HG02938 (cell line): ENCODE measurements at regions not wholly inside any gene's neighbourhood (a gene's known extent, or its start where the extent isn't known, plus 50 kb on each side); places are given as distances from the start of the nearest gene placed in this dataset.

ENCODE experiments used
- ATAC-seq: cut with Tn5 transposase; IDR thresholded peaks from one replicate; pipeline ENCODE4 v1.9.1; 2021; ENCODE audit warnings: mild to moderate bottlenecking, moderate library complexity; ENCODE audit not compliant: unreplicated experiment

DNA sequence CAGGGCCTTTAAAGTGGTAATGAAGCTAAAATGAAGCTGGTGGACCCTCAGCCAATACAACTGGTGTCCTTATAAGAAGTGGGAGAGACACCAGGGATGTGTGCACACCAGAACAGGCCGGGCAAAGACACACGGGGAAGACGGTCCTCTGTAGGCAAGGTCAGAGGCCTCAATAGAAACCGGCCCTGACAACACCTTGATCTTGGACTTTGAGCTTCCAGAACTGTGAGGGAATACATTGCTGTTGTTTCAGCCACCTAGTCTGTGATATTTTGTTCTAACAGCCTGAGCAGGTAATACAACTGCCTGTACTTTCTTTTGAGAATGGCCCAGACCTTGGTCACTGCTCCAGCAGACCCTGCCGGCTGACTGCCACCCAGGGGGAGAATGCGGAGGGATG is 65.6 kb upstream of the FZD7 start:
- ATAC-seq: no peak

- no peak for ATAC-seq
These were observed 65.2 kb upstream of the FZD7 start for GRCh38 chr2:201968476-201968875.

GRCh38 chr2:201969241-201969937 is 64.3 kb upstream of the FZD7 start:
- no peak for ATAC-seq

DNA sequence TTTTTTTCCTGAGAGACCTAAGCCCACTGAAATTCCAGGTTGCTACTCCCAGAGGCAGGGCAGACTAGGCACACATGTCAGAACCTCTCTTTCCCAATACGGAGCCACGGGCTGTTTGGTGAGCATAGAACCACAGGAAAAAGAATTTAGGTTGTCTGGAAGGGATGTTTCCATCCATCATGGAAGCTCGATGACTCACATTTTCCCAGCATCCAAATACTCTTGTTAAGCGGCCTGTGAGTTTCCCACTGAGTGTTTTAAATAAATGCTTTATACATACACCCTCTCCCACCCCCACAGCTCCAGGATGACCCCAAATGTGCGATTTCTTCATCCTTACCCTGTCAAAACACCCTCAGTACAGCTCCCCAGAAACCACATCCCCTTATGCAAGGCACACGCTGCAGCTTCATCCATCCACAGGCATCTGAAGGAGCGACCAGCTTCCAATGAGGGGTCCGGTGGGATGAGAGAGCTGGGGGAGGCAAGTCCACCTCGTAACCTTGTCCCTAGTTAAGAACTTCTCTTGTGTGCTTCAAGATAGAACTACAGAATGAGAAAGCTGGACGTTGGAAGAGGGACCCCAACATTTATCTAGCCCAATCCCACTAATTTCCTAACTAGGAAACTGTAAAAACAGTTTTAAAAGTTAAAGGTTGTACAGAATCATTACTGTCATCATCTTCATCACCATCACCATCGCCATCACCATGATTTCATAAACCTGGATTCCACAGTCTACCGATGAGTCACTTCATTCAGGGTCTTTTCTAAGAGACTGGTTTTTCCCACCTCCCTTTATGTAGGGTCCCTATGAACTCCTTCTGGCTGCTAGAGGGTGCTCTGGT is 63.5 kb upstream of the FZD7 start:
- ATAC-seq: no peak

GRCh38 chr2:201970786-201971108 is 62.9 kb upstream of the FZD7 start:
- ATAC-seq: no peak

DNA sequence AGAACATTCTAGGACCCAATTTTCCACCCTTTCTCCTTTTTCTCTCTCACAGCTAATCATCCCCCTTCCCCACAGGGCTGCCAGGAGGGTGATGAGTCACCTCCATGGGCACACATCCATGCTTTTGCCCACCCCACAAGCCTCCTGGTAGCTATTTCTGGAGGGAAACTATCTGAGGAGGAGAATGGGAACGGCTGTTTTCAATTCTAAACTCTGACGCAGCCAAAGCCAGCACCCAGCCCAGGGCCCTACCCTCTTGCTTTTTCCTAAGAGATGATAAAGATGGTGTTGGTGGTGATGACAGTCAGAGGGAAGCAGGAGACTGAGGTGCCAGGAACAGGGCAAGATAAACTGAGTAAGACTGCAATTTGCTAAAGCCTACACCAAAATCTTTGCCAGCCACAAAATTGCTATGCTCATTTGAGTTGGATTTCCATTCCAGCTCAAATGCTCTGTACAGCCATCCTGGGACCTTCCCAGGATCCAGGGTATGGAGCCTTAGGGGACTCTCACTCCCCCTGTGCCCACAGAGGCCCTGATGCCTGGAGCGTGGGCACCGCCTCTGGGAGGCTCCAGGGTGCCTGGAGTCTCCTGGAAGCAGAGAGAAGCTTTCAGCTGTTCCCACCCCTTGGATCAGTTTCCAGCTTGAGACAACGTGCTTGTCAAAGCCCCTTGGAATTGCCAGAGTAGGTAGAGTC is 62.0 kb upstream of the FZD7 start:
- ATAC-seq: no peak

DNA sequence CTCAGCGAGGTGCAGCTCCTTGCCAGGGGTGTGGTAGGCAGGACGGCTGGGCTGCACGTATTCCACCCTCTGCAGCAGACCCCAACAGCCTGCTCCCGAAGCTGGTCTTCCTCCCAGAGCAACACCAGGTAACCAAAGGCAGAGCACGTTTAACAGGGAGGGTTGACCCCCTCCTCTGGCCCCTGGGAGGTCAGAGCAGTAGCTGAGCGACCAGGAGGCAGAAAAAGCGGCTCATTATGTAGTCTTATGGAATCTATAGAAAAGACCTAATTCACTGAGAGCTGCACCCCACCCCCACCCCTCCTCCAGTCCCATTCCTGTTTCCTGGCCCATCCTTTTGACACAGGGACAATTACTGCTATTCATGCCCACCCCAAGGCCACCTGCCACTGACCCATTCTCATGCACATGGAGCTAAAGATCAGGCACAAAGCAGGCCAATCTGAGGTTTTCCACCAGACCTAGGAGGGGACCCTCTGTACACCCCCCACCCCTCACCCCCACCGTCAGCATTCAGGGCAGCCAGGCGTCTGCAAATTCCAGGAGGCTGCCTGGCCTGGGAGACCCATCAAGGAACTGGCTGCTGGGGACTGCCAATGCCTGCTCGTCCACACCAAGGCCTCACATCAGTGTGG is 60.9 kb upstream of the FZD7 start:
- no peak for ATAC-seq

DNA sequence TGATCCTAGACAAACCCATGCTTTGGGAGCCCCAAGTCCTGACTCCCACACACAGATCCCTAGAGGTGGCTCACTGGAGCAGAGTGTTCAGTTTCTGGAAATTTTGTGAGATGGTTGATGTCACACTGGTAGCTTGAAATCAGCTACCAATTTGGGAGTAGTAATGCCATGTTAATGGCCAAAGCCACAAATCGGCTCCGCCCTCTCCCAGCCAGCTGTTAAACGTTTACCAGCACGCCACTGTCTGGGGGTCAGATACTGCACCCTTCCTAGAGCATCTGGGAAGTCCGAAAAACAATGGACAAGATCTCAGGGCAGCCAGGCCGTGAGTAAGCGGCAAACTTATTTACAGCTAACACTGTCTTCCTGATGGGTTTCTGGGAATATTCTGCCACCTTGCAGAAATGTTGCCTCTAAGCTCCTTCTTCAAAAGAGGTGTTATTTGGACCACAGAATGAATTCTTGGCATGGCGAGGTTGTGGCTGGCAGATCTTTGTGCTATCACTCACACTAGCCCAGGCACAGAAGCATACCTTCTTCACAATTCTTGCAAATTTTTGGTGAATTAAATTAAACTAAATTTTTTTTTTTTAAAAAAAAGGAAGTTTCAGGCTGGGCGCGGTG is 60.2 kb upstream of the FZD7 start:
- no peak for ATAC-seq

GRCh38 chr2:201974171-201975100 is 59.2 kb upstream of the FZD7 start:
- ATAC-seq: no peak

DNA sequence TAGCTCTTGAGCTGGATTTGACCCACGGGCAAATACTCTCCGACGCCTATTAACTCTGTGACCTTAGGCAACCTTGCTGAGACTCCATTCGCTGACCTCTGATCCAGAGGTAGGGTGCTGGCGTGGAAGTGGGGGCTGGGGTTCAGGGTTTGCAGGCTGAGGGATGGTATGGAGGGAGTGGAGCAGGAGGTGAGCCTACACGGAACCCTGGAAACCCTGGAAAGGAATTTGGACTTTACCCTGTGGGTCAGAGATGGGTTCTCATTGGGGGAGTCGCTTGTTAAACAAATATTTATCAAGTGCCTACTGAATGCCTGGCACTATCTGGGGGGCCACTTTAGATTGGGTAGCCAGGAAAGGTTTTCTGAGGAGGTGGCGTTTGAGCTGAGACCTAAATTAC is 58.2 kb upstream of the FZD7 start:
- no peak for ATAC-seq

- ATAC-seq: no peak
These were observed 57.6 kb upstream of the FZD7 start for GRCh38 chr2:201975964-201976612.

DNA sequence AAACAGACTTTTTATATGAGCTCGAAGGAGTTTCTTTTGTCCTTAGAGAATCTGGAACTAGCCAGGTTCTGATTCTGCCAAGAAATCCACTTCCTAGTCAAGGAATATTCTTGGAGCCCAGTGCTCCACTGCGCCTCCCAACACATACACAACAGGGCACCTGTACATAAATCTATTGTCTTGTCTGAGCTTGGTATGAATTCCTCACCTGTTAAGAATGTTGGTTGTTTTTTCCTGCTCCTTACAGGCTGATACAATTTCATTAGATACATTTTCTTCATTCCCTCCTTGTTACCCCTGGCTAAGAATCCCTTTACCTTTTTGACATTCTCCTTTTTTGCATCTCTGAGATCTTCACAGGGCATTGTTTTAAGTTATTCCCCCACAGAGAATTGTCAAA is 56.0 kb upstream of the FZD7 start:
- no peak for ATAC-seq

GRCh38 chr2:201978333-201978732 is 55.3 kb upstream of the FZD7 start:
- ATAC-seq: no peak

GRCh38 chr2:201978986-201979385 is 54.7 kb upstream of the FZD7 start:
- no peak for ATAC-seq

- peak; percentile 59 for ATAC-seq
These were observed 53.2 kb upstream of the FZD7 start for GRCh38 chr2:201980389-201980821.

DNA sequence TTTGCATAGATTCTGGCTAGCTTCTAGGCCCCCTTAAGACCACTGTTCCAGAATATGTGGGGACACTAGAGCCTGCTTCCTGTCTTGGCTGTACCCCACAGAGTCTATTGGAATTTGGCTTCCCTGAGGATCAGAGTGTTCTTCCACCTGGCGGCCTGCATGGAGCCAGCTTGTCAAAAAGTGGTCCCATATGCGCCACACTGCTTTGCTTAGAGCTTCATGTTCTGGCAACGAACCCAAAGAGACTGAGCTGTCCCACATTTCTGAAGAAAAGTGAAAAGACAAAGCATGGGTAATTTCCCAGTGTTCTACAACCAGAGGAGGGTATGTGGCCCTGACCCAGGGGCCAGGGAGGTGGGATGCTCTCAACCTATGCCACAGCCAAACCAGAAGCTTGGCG is 52.7 kb upstream of the FZD7 start:
- ATAC-seq: no peak

- ATAC-seq: no peak
These were observed 50.5 kb upstream of the FZD7 start for GRCh38 chr2:201983174-201983573.

GRCh38 chr2:201983800-201984199 is 49.9 kb upstream of the FZD7 start:
- no peak for ATAC-seq
